Mesenchymal stem cell (in vitro differentiated cells and primary cell): ENCODE measurements at regions not wholly inside any gene's neighbourhood (a gene's known extent, or its start where the extent isn't known, plus 50 kb on each side); places are given as distances from the start of the nearest gene placed in this dataset.

Source experiments
- DNase-seq: peaks from one replicate; pipeline ENCODE4 v3.0.0-alpha.2; 2013
- H2AFZ ChIP-seq: one replicate; pipeline ENCODE4 v1.6.1; 2013; ENCODE audit warnings: low read depth, mild to moderate bottlenecking, control low read depth, inconsistent platforms, low read length, moderate library complexity
- H2AK5ac ChIP-seq: 2 replicates; pipeline ENCODE4 v1.6.1; 2013; ENCODE audit warnings: low read length, moderate library complexity, mild to moderate bottlenecking, inconsistent platforms; ENCODE audit not compliant: severe bottlenecking
- H2BK120ac ChIP-seq: one replicate; pipeline ENCODE4 v1.6.1; 2013; ENCODE audit warnings: low read depth, mild to moderate bottlenecking, inconsistent platforms, low read length, moderate library complexity
- H2BK12ac ChIP-seq, 2 experiments: one replicate each; pipeline ENCODE4 v1.6.1; 2013; ENCODE audit warnings: inconsistent platforms in 2 of 2, low read length in 2 of 2, mild to moderate bottlenecking in 2 of 2, moderate library complexity in 2 of 2, control low read depth in 1 of 2
- H2BK15ac ChIP-seq: one replicate; pipeline ENCODE4 v1.6.1; 2013; ENCODE audit warnings: mild to moderate bottlenecking, low read depth, inconsistent platforms; ENCODE audit not compliant: poor library complexity, severe bottlenecking
- H2BK5ac ChIP-seq: 2 replicates; pipeline ENCODE4 v1.6.1; 2013; ENCODE audit warnings: low read depth, mild to moderate bottlenecking, low read length, control low read depth, inconsistent platforms; ENCODE audit not compliant: poor library complexity, severe bottlenecking
- H3K14ac ChIP-seq, 2 experiments: one replicate each; pipeline ENCODE4 v1.6.1; 2013; ENCODE audit warnings: inconsistent platforms in 2 of 2, low read length in 2 of 2, control low read depth in 1 of 2, mild to moderate bottlenecking in 1 of 2, moderate library complexity in 1 of 2
- H3K18ac ChIP-seq, 2 experiments: one replicate each; pipeline ENCODE4 v1.6.1; 2013; ENCODE audit warnings: inconsistent platforms in 2 of 2, low read length in 2 of 2, control low read depth in 1 of 2, low read depth in 1 of 2, mild to moderate bottlenecking in 1 of 2
- H3K23ac ChIP-seq, 2 experiments: one replicate each; pipeline ENCODE4 v1.6.1; 2013; ENCODE audit warnings: inconsistent platforms in 2 of 2, low read length in 2 of 2, mild to moderate bottlenecking in 2 of 2, moderate library complexity in 2 of 2, control low read depth in 1 of 2
- H3K27ac ChIP-seq: 2 replicates; pipeline ENCODE4 v1.5.1; 2013; ENCODE audit warnings: mild to moderate bottlenecking, moderate library complexity, low read length, control low read depth, inconsistent platforms; ENCODE audit not compliant: poor library complexity, severe bottlenecking
- H3K27me3 ChIP-seq, 2 experiments: 2 replicates each; pipeline versions ENCODE4 v1.6.1 to v1.7.0; 2013; ENCODE audit warnings: low read length in 2 of 2, mild to moderate bottlenecking in 2 of 2, moderate library complexity in 2 of 2, control low read depth in 1 of 2, inconsistent platforms in 1 of 2; ENCODE audit not compliant: control insufficient read depth in 1 of 2, insufficient read depth in 1 of 2
- H3K36me3 ChIP-seq, 2 experiments: 2 replicates each; pipeline versions ENCODE4 v1.6.1 to v1.7.0; 2013; ENCODE audit warnings: low read length in 2 of 2, control low read depth in 1 of 2, inconsistent platforms in 1 of 2, low read depth in 1 of 2, mild to moderate bottlenecking in 1 of 2; ENCODE audit not compliant: insufficient read depth in 2 of 2, control insufficient read depth in 1 of 2
- H3K4ac ChIP-seq, 2 experiments: one replicate each; pipeline ENCODE4 v1.6.1; 2013; ENCODE audit warnings: inconsistent platforms in 2 of 2, low read length in 2 of 2, mild to moderate bottlenecking in 2 of 2, moderate library complexity in 2 of 2, control low read depth in 1 of 2, low read depth in 1 of 2
- H3K4me1 ChIP-seq: 2 replicates; pipeline ENCODE4 v1.6.1; 2013; ENCODE audit warnings: low read depth, low read length, control low read depth; ENCODE audit not compliant: control insufficient read depth, insufficient read depth
- H3K4me2 ChIP-seq: 2 replicates; pipeline ENCODE4 v1.6.1; 2013; ENCODE audit warnings: low read length, mild to moderate bottlenecking, inconsistent platforms; ENCODE audit not compliant: poor library complexity, severe bottlenecking
- H3K4me3 ChIP-seq, 2 experiments: 2 replicates each; pipeline versions ENCODE4 v1.5.1 to v1.7.0; 2013; ENCODE audit warnings: low read length in 2 of 2, mild to moderate bottlenecking in 2 of 2, control low read depth in 1 of 2, low read depth in 1 of 2; ENCODE audit not compliant: insufficient read depth in 1 of 2
- H3K79me1 ChIP-seq: replicated peaks from 2 replicates; pipeline ENCODE4 v1.6.1; 2013; ENCODE audit warnings: mild to moderate bottlenecking, control low read depth, low read length, inconsistent platforms; ENCODE audit not compliant: poor library complexity, severe bottlenecking
- H3K9ac ChIP-seq: 2 replicates; pipeline ENCODE4 v1.7.0; 2013; ENCODE audit warnings: mild to moderate bottlenecking, low read length, moderate library complexity
- H3K9me3 ChIP-seq: 2 replicates; pipeline ENCODE4 v1.7.0; 2013; ENCODE audit warnings: mild to moderate bottlenecking, low read length; ENCODE audit not compliant: control insufficient read depth
- H4K8ac ChIP-seq: one replicate; pipeline ENCODE4 v1.6.1; 2013; ENCODE audit warnings: inconsistent platforms, mild to moderate bottlenecking, low read length, moderate library complexity
- H4K91ac ChIP-seq: one replicate; pipeline ENCODE4 v1.6.1; 2013; ENCODE audit warnings: mild to moderate bottlenecking, low read length, inconsistent platforms
- WGBS: methylation state at CpG from one replicate; pipeline ENCODE4 v1.1.7; 2013; ENCODE audit warnings: mixed read lengths; 5-methylcytosine and 5-hydroxymethylcytosine counted together

GRCh38 chr12:81988362-81988761 lies 229.2 kb upstream of the PPFIA2 start:
- H3K27me3 ChIP-seq: no peaks in the 10 kb centered on the region
- H3K4ac ChIP-seq: no peak overlapping the region
- H4K91ac ChIP-seq: no peak overlapping the region
- H3K18ac ChIP-seq: no peak overlapping the region
- H3K4me1 ChIP-seq: no peaks in the 10 kb centered on the region
- no peak overlapping the region for H2AK5ac ChIP-seq
- no peak overlapping the region for H2BK5ac ChIP-seq
- no peak overlapping the region for H2AFZ ChIP-seq
- no peaks in the 10 kb centered on the region for H3K36me3 ChIP-seq
- no peak overlapping the region for H2BK120ac ChIP-seq
- peaks cover 5% of the 10 kb centered on the region for H3K9me3 ChIP-seq
- H3K23ac ChIP-seq: no peak overlapping the region
- H4K8ac ChIP-seq: no peak overlapping the region
- H3K4me2 ChIP-seq: no peak overlapping the region
- H3K79me1 ChIP-seq: no peaks in the 10 kb centered on the region
- WGBS: no CpG with 5 or more reads among the region's 1 CpG
- H2BK12ac ChIP-seq: no peak overlapping the region
- no peak overlapping the region for H3K14ac ChIP-seq
- H3K4me3 ChIP-seq: no peak overlapping the region
- no peak overlapping the region for H3K27ac ChIP-seq
- H3K9ac ChIP-seq: no peak overlapping the region
- DNase-seq: no peak
- H2BK15ac ChIP-seq: no peak overlapping the region

DNA sequence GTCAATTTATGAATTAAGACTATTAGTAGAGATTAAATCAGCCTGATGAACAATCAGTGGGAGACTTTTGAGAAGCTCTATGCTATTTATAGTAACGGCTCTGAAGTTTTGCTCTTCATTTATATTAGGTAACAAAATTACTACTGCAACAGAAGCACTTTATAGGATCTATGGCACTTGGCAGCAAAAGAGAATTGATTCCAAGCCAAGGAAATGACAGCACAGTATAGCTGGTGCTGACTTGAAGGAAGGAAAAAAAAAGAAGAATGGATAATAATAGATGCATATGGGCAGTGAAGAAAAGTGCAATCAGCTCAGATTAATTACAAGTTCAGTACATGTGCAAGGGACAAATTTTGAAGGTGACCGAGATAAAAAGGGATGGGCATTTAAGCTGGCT lies 228.2 kb upstream of the PPFIA2 start:
- Histone ChIP-seq H3K79me1 (no peaks in the 10 kb centered on the region), H3K14ac (no peak overlapping the region), H3K18ac (no peak overlapping the region), H4K8ac (no peak overlapping the region), H2BK12ac (no peak overlapping the region), H2BK5ac (no peak overlapping the region), H3K27ac (no peak overlapping the region), H3K27me3 (no peaks in the 10 kb centered on the region), H3K9ac (no peak overlapping the region), H2BK120ac (no peak overlapping the region), H2AK5ac (no peak overlapping the region), H3K9me3 (peaks cover 5% of the 10 kb centered on the region), H3K4me3 (no peak overlapping the region), H3K23ac (no peak overlapping the region), H4K91ac (no peak overlapping the region), H3K36me3 (no peaks in the 10 kb centered on the region), H3K4me2 (no peak overlapping the region), H3K4me1 (no peaks in the 10 kb centered on the region), H2BK15ac (no peak overlapping the region), H2AFZ (no peak overlapping the region), H3K4ac (no peak overlapping the region)
- 71% methylated on average over 1 of the region's 2 CpGs for WGBS
- DNase-seq: no peak

- Histone ChIP-seq H3K79me1 (no peaks in the 10 kb centered on the region), H3K27me3 (no peaks in the 10 kb centered on the region), H2BK12ac (no peak overlapping the region), H3K9me3 (no peaks in the 10 kb centered on the region), H4K91ac (no peak overlapping the region), H2AFZ (no peak overlapping the region), H2BK5ac (no peak overlapping the region), H2BK120ac (no peak overlapping the region), H3K27ac (no peak overlapping the region), H2AK5ac (no peak overlapping the region), H4K8ac (no peak overlapping the region), H3K9ac (no peak overlapping the region), H3K4ac (no peak overlapping the region), H3K4me1 (no peaks in the 10 kb centered on the region), H3K23ac (no peak overlapping the region), H3K4me3 (no peak overlapping the region), H3K18ac (no peak overlapping the region), H3K36me3 (no peaks in the 10 kb centered on the region), H3K14ac (no peak overlapping the region), H2BK15ac (no peak overlapping the region), H3K4me2 (no peak overlapping the region)
- no peak for DNase-seq
- WGBS: no CpG with 5 or more reads among the region's 2 CpGs
Measured at GRCh38 chr12:81976661-81977060, 217.5 kb upstream of the PPFIA2 start.

GRCh38 chr12:81974762-81975161 lies 215.6 kb upstream of the PPFIA2 start:
- H2BK12ac ChIP-seq: no peak overlapping the region
- no peak overlapping the region for H2AFZ ChIP-seq
- peaks cover 5% of the 10 kb centered on the region for H3K9me3 ChIP-seq
- H3K36me3 ChIP-seq: no peaks in the 10 kb centered on the region
- no peaks in the 10 kb centered on the region for H3K4me1 ChIP-seq
- H3K23ac ChIP-seq: no peak overlapping the region
- H2BK5ac ChIP-seq: no peak overlapping the region
- H3K14ac ChIP-seq: no peak overlapping the region
- no peaks in the 10 kb centered on the region for H3K79me1 ChIP-seq
- H3K27me3 ChIP-seq: no peaks in the 10 kb centered on the region
- no peak overlapping the region for H3K27ac ChIP-seq
- H3K18ac ChIP-seq: no peak overlapping the region
- no peak overlapping the region for H4K8ac ChIP-seq
- H3K9ac ChIP-seq: no peak overlapping the region
- no peak for DNase-seq
- no peak overlapping the region for H2AK5ac ChIP-seq
- no peak overlapping the region for H3K4me2 ChIP-seq
- no peak overlapping the region for H2BK15ac ChIP-seq
- H2BK120ac ChIP-seq: no peak overlapping the region
- no peak overlapping the region for H3K4me3 ChIP-seq
- H4K91ac ChIP-seq: no peak overlapping the region
- no peak overlapping the region for H3K4ac ChIP-seq
